ENCODE measurements at regions not wholly inside any gene's neighbourhood (a gene's known extent, or its start where the extent isn't known, plus 50 kb on each side); places are given as distances from the start of the nearest gene placed in this dataset.

- TF ChIP-seq, protein P1, sequence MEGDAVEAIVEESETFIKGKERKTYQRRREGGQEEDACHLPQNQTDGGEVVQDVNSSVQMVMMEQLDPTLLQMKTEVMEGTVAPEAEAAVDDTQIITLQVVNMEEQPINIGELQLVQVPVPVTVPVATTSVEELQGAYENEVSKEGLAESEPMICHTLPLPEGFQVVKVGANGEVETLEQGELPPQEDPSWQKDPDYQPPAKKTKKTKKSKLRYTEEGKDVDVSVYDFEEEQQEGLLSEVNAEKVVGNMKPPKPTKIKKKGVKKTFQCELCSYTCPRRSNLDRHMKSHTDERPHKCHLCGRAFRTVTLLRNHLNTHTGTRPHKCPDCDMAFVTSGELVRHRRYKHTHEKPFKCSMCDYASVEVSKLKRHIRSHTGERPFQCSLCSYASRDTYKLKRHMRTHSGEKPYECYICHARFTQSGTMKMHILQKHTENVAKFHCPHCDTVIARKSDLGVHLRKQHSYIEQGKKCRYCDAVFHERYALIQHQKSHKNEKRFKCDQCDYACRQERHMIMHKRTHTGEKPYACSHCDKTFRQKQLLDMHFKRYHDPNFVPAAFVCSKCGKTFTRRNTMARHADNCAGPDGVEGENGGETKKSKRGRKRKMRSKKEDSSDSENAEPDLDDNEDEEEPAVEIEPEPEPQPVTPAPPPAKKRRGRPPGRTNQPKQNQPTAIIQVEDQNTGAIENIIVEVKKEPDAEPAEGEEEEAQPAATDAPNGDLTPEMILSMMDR (IDR thresholded peaks at IDR 0.05), result no peak
- TF ChIP-seq EZH2phosphoT487 (IDR thresholded peaks at IDR 0.05), result no peak
Observed at GRCh38 chr1:29969576-29969975, 733.3 kb downstream of the PTPRU start.

All from neural progenitor cell (in vitro differentiated cells).